ENCODE measurements at regions not wholly inside any gene's neighbourhood (a gene's known extent, or its start where the extent isn't known, plus 50 kb on each side); places are given as distances from the start of the nearest gene placed in this dataset.
A peak's percentile ranks its signal among the peaks of the same experiment; 100 is the strongest.

GRCh38 chr10:61289813-61290212, 163.4 kb downstream of the TMEM26 start:
- TF ChIP-seq, protein P1, sequence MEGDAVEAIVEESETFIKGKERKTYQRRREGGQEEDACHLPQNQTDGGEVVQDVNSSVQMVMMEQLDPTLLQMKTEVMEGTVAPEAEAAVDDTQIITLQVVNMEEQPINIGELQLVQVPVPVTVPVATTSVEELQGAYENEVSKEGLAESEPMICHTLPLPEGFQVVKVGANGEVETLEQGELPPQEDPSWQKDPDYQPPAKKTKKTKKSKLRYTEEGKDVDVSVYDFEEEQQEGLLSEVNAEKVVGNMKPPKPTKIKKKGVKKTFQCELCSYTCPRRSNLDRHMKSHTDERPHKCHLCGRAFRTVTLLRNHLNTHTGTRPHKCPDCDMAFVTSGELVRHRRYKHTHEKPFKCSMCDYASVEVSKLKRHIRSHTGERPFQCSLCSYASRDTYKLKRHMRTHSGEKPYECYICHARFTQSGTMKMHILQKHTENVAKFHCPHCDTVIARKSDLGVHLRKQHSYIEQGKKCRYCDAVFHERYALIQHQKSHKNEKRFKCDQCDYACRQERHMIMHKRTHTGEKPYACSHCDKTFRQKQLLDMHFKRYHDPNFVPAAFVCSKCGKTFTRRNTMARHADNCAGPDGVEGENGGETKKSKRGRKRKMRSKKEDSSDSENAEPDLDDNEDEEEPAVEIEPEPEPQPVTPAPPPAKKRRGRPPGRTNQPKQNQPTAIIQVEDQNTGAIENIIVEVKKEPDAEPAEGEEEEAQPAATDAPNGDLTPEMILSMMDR (conservative IDR thresholded peaks at IDR 0.05; ENCODE audit: low read length) = no peak
- no peak for DNase-seq (ENCODE audit: low read depth)
- no peak overlapping the region for H3K4me3 ChIP-seq (ENCODE audit: low read length)

GRCh38 chr10:61286686-61287085, 166.5 kb downstream of the TMEM26 start:
- TF ChIP-seq, protein P1 (conservative IDR thresholded peaks at IDR 0.05; ENCODE audit: low read length) = no peak
- no peak for DNase-seq (ENCODE audit: low read depth)
- H3K4me3 ChIP-seq (ENCODE audit: low read length) = no peak overlapping the region

DNA sequence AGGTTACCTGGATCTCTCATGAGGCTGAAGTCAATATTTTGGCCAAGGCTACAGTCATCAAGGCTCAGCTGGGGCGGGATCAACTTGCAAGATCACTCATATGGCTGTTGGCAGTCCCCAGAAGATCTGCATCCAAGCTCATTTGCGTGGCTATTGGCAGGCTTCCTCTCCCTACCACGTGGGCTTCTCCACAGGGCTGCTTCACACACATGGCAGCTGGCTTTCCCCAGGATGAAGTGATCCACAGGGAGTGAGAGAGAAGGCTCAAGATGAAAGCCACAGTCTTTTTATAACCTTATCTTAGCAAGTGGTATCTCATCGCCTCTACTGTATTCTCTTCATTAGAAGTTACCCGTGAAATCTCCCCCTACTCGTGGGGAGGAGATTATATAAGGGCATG, 167.4 kb downstream of the TMEM26 start:
- DNase-seq (ENCODE audit: low read depth) = peak; percentile 54
- TF ChIP-seq, protein P1 (conservative IDR thresholded peaks at IDR 0.05; ENCODE audit: low read length) = no peak
- H3K4me3 ChIP-seq (ENCODE audit: low read length) = no peak overlapping the region

GRCh38 chr10:61284222-61284890, 168.8 kb downstream of the TMEM26 start:
- TF ChIP-seq, protein P1 (conservative IDR thresholded peaks at IDR 0.05; ENCODE audit: low read length) = peak; percentile 79
- DNase-seq (ENCODE audit: low read depth) = peak; percentile 69
- peak overlapping the region; percentile 6; the same call in 1 of the 2 replicates for H3K4me3 ChIP-seq (ENCODE audit: low read length)

DNA sequence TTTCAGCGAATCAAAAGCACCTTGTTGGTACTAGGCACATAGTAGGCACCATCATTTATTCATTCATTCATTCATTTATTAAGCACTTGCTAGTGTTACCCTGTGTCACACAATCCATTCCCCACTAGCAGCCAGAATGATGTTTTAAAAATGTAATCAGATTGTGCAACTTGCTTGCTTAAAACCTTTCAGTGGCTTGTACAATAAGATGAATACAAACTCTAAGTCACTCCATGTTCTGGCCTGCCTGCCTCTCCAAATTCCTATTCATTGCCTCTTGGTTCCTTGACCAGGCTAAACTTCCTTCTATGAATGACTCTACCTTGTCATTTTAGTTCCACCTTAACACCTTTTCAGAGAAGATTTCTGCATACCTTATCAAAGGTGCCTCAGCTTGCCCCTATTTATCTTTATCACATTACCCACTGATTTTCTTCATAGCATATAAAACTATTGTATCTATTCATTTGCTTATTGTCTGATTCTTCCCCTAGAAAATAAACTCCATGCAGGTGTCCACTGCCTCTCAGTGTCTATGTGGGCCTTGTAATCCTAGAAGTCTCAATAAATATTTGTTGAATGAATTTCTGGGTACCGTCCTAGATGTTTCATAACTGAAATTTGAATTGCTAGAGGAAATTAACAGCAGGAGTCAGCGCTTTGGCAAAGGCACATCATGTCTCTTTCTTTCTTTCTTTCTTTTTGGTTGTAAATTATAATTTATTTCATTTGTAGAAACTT, 169.5 kb downstream of the TMEM26 start:
- TF ChIP-seq, protein P1 (conservative IDR thresholded peaks at IDR 0.05; ENCODE audit: low read length) = no peak
- H3K4me3 ChIP-seq (ENCODE audit: low read length) = no peak overlapping the region
- DNase-seq (ENCODE audit: low read depth) = peak; percentile 38

- TF ChIP-seq, protein P1 (conservative IDR thresholded peaks at IDR 0.05; ENCODE audit: low read length) = no peak
- peak; percentile 41 for DNase-seq (ENCODE audit: low read depth)
- H3K4me3 ChIP-seq (ENCODE audit: low read length) = no peak overlapping the region
These were observed 170.1 kb downstream of the TMEM26 start for GRCh38 chr10:61283066-61283465.

GRCh38 chr10:61280303-61280702, 172.9 kb downstream of the TMEM26 start:
- TF ChIP-seq, protein P1 (conservative IDR thresholded peaks at IDR 0.05; ENCODE audit: low read length) = no peak
- H3K4me3 ChIP-seq (ENCODE audit: low read length) = no peak overlapping the region
- DNase-seq (ENCODE audit: low read depth) = peak; percentile 57

All from AG10803 (cell line).